SIG-M5 treated with dmso at 0.1 percent for 504 hours (cell line): ENCODE measurements at regions not wholly inside any gene's neighbourhood (a gene's known extent, or its start where the extent isn't known, plus 50 kb on each side); places are given as distances from the start of the nearest gene placed in this dataset.
"Not testable (repeated sequence)": the region's sequence is repeated elsewhere in the genome, so short reads cannot be mapped to it uniquely, and the experiment has no call there.

Experiments used
- DNase-seq: peaks from one replicate; lab custom pipeline; 2025; ENCODE audit not compliant: unreplicated experiment; lab: John Stamatoyannopoulos, UW

GRCh38 chr4:125573368-125573767, 258.6 kb downstream of the FAT4 start:
- no peak for DNase-seq

DNA sequence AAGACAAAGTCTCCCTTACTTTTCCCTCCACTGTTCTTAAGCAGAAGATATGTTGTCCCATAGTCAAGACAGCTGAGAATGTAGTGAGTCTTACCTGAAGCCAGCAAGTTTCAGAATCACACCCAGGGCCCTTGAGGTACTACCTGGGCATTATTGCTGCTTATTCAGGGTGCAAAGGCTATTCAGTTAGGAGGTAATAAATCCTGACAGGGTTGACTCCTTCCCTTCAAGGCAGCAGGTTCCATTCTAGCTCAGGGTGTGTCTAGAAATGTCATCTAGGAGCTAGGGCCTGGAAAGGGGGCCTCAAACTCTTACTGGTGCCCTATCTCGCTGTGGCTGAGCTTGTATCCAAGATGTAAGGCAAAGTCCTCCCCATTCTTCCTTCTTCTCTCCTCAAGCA, 259.0 kb downstream of the FAT4 start:
- DNase-seq, result no peak

DNA sequence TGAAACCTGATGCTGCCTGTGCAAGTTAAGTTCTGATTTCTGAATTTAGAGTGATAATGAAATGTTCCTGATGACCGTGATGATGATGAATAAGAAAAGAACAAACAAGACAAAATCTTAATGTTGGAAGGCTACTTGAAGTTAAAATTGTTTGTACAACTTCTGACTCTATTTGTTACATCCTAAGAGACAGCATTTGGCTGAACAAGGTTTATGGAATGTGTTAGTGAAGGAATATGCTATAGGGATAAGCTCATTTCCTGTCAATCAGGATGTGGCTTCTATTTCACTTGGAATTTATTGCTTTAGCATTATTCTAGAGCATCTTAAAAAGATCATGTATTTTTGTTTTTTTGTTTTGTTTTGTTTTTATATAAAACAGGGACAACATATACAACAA, 267.5 kb downstream of the FAT4 start:
- no peak for DNase-seq

- DNase-seq, result no peak
These were observed 275.4 kb downstream of the FAT4 start for GRCh38 chr4:125590158-125590557.

DNA sequence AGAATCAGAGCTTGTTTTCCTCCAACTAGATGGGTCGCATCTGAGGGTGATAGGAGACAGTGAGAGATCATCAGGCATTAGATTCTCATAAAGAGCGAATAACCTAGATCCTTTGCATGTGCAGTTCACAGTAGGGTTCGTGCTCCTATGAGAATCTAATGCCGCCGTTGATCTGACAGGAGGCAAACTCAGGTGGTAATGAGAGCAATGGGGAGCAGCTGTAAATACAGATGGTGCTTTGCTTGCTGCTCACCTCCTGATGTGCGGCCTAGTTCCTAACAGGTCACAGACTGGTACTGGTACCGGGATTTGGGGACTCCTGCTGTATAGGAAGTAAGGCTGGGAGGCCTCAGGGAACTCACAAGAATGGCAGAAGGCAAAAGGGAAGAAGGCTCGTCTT, 276.5 kb downstream of the FAT4 start:
- DNase-seq, result no peak

GRCh38 chr4:125594056-125594602, 279.4 kb downstream of the FAT4 start:
- no peak for DNase-seq

DNA sequence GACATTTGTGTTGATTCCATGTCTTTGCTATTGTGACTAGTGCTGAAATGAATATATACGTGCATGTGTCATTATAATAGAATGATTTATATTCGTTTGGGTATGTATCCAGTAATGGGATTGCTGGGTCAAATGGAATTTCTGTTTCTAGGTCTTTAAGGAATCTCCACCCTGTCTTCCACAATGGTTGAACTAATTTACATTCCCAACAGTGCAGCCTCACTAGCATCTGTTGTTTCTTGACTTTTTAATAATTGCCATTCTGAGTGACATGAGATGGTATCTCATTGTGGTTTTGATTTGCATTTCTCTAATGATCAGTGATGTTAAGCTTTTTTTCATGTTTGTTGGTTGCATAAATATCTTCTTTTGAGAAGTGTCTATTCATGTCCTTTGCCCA, 291.2 kb downstream of the FAT4 start:
- not testable (repeated sequence) for DNase-seq

GRCh38 chr4:125620066-125620860, 305.5 kb downstream of the FAT4 start:
- no peak for DNase-seq

DNA sequence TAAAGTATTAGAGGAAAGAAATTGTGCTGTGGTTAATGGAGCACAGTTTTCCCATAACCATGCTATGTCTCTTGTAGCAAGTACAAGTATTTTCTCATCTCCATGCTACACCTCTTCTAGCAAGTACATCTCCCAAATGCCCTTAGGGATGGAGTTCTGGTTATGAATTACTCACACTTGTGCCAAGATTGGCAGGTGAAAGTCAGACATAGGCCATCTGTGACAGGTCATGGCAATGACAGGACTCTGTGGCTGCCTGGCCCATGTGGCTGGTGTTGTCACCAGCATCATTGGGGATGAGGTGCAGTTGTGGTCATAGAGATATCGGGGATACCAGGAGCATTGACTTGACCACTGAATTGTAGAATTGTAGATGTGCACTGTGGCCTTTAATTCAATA, 310.2 kb downstream of the FAT4 start:
- DNase-seq, result no peak

- no peak for DNase-seq
These were observed 312.2 kb downstream of the FAT4 start for GRCh38 chr4:125626946-125627345.

DNA sequence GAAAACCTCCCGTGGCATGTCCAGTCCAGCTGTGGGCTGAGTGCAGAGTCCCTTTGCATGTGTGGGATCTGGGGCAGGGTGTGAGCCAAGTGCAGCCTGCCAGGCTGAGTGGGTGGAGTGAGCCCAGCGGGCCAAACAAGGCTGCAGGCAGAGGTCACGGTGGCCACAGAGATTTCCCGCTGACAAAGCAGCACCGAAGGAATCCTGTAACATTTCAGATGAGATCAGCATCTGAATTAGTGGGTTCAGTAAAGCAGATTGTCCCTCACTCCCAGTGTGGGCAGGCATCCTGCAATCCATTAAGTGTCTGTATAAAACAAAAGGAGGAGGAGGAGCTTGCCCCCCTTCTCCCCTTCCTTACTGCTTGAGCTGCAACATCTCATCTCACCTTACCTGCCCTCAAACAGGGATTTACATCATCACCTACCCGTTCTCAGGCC, 324.4 kb downstream of the FAT4 start:
- no peak for DNase-seq

GRCh38 chr4:125641611-125642010, 326.9 kb downstream of the FAT4 start:
- no peak for DNase-seq

DNA sequence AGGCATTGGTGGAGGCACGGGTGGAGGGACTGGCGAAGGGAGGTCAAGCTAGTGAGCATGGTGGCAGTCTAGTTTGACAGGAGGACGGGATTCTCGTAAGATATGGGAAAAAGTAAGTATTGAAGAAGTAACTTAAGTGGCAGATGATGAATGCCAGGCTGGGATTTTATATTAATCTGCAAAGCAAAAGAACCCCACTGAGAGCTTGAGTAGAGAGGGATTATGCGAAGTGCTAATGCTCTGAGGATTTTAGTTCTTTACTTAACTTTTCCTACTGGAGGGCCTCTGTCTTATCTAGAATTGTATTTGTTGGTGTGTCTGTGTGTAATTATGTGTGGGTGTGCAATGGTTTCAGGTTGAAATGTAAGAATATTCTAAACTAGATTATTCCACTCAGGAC, 327.9 kb downstream of the FAT4 start:
- no peak for DNase-seq

DNA sequence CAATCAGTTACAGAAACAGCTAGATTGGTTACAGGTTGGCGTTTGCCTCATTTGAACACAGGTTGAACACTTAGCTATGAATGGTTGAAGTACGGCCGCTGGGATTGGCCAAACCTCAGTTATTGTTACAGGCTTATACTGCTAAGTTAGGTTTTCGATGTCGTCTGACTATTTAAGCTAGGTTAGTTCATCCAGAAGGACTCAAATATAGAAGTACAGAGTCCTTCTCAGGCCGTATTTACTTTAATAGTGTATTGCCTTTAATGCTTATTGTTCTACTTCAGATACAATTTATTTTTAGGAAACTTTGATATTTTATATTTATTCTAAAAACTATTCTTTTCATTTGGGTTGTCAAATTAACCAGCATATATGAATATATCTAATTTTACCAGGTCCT, 334.7 kb downstream of the FAT4 start:
- no peak for DNase-seq

GRCh38 chr4:125650557-125650956, 335.8 kb downstream of the FAT4 start:
- no peak for DNase-seq

- DNase-seq, result not testable (repeated sequence)
These were observed 337.1 kb downstream of the FAT4 start for GRCh38 chr4:125651707-125652357.

DNA sequence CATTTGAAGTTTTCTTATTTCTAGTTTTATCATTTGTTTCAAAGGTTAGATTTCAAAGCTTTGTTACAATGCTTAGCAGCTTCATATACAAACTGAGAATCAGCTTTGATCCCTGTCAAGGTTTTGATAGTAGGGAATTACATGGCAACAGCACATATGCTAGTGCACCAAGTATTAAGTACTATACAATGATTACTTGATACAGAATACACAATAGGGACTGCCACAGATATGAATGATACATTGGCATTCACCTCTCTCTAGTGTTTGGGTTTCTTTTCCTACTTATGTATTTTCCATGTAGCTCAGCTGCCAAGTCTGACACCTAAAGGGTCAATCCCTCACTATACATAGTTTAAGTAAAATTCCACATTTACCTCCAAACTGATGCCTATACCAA, 344.0 kb downstream of the FAT4 start:
- DNase-seq, result no peak

GRCh38 chr4:125663896-125664767, 349.4 kb downstream of the FAT4 start:
- DNase-seq, result no peak

DNA sequence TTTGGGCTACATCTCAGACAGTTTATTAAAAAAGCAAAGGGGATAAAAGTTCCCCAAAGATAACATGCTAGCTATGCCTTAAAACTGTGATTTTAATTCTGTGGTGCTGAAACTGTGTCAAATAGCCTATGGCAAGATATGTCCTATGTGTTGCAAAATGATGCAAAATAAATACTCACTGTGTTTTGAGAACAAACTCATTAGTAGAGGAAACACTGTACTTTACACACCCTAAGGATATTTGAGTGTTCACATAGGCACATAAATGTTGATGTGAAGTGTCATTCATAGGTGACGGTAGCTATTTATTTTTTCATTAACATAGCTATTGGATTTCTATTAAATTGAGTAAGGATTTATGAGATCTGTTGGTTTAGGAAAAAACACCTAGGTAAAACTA, 351.9 kb downstream of the FAT4 start:
- no peak for DNase-seq

DNA sequence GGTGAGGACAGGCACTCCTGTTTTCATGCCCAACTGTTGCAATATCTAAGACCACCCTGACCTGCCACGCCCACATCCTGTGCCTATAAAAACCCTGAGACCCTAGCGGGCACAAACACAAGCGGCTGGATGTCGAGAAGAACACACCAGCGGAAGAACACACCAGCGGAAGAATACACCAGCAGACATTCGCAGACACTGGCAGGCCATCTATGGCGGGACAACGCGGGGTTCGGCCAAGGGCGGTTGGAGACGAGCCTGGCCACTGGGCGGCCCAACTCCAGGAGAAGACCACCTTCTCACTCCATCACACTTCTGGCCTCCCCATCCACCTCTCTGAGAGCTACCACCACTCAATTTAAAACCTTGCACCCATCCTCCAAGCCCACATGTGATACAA, 361.4 kb downstream of the FAT4 start:
- DNase-seq, result no peak

DNA sequence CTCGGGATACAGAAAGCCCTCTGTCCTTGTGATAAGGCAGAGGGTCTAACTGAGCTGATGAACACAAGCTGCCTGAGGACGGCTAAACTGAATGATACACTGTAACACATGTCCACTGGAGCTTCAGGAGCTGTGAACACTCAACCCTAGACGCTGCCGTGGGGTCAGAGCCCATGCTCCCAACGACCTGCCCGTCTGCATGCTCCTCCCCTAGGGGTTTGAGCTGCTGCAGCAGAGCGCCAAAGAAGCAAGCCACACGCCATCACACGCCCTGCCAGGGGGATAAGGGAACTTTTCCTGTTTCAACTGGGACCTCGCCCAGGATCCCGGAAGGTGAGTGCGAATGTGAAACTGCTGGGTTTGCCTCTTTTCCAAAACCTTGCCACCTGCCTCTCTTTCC, 361.8 kb downstream of the FAT4 start:
- no peak for DNase-seq
